Nephron (organoid): ENCODE measurements at regions not wholly inside any gene's neighbourhood (a gene's known extent, or its start where the extent isn't known, plus 50 kb on each side); places are given as distances from the start of the nearest gene placed in this dataset.

Experiments used
- H3K27ac Mint-ChIP-seq, 3 experiments: 2 replicates each; pipeline ENCODE4 v1.8.0; 2020; ENCODE audit warnings: mixed read lengths in 3 of 3, mild to moderate bottlenecking in 2 of 3, moderate library complexity in 1 of 3
- H3K27me3 Mint-ChIP-seq: 2 replicates; pipeline ENCODE4 v1.8.0; 2021; ENCODE audit warnings: low read depth, mild to moderate bottlenecking, moderate library complexity, mixed read lengths
- H3K36me3 Mint-ChIP-seq: 2 replicates; pipeline ENCODE4 v1.8.0; 2020; ENCODE audit warnings: low read depth, mixed read lengths
- H3K4me1 Mint-ChIP-seq: 2 replicates; pipeline ENCODE4 v1.8.0; 2020; ENCODE audit warnings: mixed read lengths
- H3K4me3 Mint-ChIP-seq, 3 experiments: 2 replicates each; pipeline ENCODE4 v1.8.0; 2020; ENCODE audit warnings: mild to moderate bottlenecking in 3 of 3, mixed read lengths in 3 of 3, moderate library complexity in 2 of 3
- H3K9me3 Mint-ChIP-seq: 2 replicates; pipeline ENCODE4 v1.8.0; 2020; ENCODE audit warnings: mixed read lengths
- CTCF ChIP-seq, 3 experiments: fragments of 200-600 bp; sonication (generic); IDR thresholded peaks; one replicate each; pipeline ENCODE4 v1.5.0; 2021; ENCODE audit warnings: antibody characterized with exemption in 3 of 3; ENCODE audit not compliant: unreplicated experiment in 3 of 3

DNA sequence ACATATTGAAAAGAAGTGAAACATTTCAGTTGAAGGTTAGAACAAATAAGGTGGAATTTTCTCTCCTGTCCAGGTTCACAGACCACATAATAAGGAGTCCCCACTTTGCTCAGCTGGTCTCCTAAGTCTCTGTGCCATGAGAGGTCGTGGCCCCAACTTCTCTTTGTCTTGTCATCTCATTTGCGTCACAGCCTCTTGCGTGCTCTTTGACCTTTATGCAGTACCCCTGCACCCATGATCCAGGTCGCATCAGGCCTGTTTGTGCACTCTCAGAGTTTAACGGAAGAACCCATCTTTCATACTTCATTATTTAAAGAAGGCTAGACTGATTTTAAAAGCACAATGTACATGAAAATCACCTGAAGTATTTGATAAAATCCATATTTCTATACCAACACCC lies 110.4 kb upstream of the BMP2 start:
- Mint-ChIP-seq H3K27ac (no peak overlapping the region), H3K27me3 (no peaks in the 10 kb centered on the region), H3K4me1 (no peaks in the 10 kb centered on the region), H3K36me3 (no peaks in the 10 kb centered on the region), H3K9me3 (no peaks in the 10 kb centered on the region), H3K4me3 (no peak overlapping the region)
- no peak for TF ChIP-seq CTCF (IDR thresholded peaks at IDR 0.05; ENCODE audit: unreplicated experiment in 3 of 3)

GRCh38 chr20:6654513-6655252 lies 112.8 kb upstream of the BMP2 start:
- H3K9me3 Mint-ChIP-seq = no peaks in the 10 kb centered on the region
- H3K4me1 Mint-ChIP-seq = no peaks in the 10 kb centered on the region
- H3K36me3 Mint-ChIP-seq = no peaks in the 10 kb centered on the region
- H3K27ac Mint-ChIP-seq = no peak overlapping the region
- H3K27me3 Mint-ChIP-seq = no peaks in the 10 kb centered on the region
- no peak overlapping the region for H3K4me3 Mint-ChIP-seq
- no peak for TF ChIP-seq CTCF (IDR thresholded peaks at IDR 0.05; ENCODE audit: unreplicated experiment in 3 of 3)

DNA sequence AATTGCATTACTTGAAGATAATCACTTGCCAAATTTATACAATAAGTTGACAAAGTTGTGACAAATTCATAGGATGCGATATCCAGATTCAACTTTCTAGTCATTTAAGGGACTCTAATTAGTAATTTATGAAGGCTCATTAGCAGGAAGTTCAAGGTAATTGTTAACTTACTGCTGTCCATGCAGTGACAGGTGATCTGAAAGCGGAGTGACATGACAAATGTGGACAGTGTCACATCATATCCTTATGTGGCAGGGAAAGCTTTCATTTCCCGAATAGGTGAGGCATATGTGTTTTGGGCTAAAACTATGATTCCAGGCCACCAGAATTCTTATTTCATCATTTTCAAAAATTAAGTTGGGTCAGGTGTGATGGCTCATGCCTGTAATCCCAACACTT lies 115.9 kb upstream of the BMP2 start:
- Mint-ChIP-seq H3K27me3 (no peaks in the 10 kb centered on the region), H3K4me1 (no peaks in the 10 kb centered on the region), H3K27ac (no peak overlapping the region), H3K4me3 (no peak overlapping the region), H3K9me3 (peaks cover 2% of the 10 kb centered on the region), H3K36me3 (no peaks in the 10 kb centered on the region)
- TF ChIP-seq CTCF (IDR thresholded peaks at IDR 0.05; ENCODE audit: unreplicated experiment in 3 of 3) = no peak

- no peaks in the 10 kb centered on the region for H3K27me3 Mint-ChIP-seq
- no peaks in the 10 kb centered on the region for H3K4me1 Mint-ChIP-seq
- no peak overlapping the region for H3K4me3 Mint-ChIP-seq
Measured at GRCh38 chr20:6651016-6651415, 116.5 kb upstream of the BMP2 start.

GRCh38 chr20:6646021-6646636 lies 121.4 kb upstream of the BMP2 start:
- H3K36me3 Mint-ChIP-seq = no peaks in the 10 kb centered on the region
- H3K27me3 Mint-ChIP-seq = no peaks in the 10 kb centered on the region
- TF ChIP-seq CTCF (IDR thresholded peaks at IDR 0.05; ENCODE audit: unreplicated experiment in 3 of 3) = no peak
- no peak overlapping the region for H3K27ac Mint-ChIP-seq
- peaks cover 2% of the 10 kb centered on the region for H3K9me3 Mint-ChIP-seq
- H3K4me3 Mint-ChIP-seq = no peak overlapping the region
- H3K4me1 Mint-ChIP-seq = no peaks in the 10 kb centered on the region

More at GRCh38 chr20:6651016-6651415, 116.5 kb upstream of the BMP2 start:
- H3K27ac Mint-ChIP-seq = no peak overlapping the region
- no peak for TF ChIP-seq CTCF (IDR thresholded peaks at IDR 0.05; ENCODE audit: unreplicated experiment in 3 of 3)
- H3K36me3 Mint-ChIP-seq = no peaks in the 10 kb centered on the region
- peaks cover 2% of the 10 kb centered on the region for H3K9me3 Mint-ChIP-seq
